ENCODE measurements at regions not wholly inside any gene's neighbourhood (a gene's known extent, or its start where the extent isn't known, plus 50 kb on each side); places are given as distances from the start of the nearest gene placed in this dataset.

DNA sequence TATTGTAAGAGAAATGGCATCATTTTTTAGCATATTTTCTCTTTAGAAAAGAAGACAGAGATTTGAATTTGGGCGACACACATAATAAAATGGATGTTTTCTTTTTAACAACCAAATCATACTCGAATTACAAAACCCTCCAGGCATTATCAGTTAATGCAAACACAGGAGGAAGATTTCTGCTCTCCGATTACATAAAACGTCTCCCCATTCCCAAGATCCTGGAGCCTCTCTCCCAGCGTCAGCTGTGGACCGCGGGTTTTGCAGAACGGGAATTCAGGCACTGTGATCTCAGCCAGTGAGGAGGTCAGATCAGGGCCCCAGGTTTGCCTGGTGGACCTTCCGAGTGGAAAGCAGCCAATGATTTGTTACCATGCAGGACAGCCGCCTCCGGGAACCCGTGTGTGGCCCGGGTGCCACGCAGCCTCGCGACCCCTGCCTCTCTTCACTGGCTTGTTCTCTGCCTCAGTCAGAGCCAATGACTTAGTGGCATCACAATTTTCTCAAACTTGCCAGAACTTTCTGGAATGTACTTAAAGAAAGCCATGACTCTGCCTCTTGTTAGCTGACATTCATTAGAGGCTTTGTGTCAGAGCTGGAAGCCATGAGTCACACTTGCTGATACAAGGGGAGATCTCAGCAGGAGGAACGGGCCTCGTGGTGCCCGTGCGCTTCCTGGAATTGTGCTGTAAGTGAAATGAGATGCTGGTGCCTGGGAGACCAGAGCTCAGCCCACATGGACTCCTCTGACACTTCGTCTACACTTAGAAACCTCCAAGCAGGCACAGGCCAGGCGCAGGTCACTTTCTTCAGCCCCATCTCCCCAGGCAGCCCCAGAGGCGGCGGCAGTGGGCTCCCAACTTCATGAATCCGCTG is 246.1 kb downstream of the KLF6 start:
- TF ChIP-seq EZH2 (IDR thresholded peaks at IDR 0.05), result no peak
- TF ChIP-seq POLR2AphosphoS5 (IDR thresholded peaks at IDR 0.05; ENCODE audit: borderline replicate concordance, low read depth, low read length), result no peak
